ENCODE measurements at regions not wholly inside any gene's neighbourhood (a gene's known extent, or its start where the extent isn't known, plus 50 kb on each side); places are given as distances from the start of the nearest gene placed in this dataset.

GRCh38 chr12:67843257-67843656, 146.0 kb upstream of the IFNG-AS1 start:
- TF ChIP-seq TAF1 (IDR thresholded peaks at IDR 0.05; ENCODE audit: borderline replicate concordance, insufficient read depth, low read length) (no peak), POLR2AphosphoS5 (IDR thresholded peaks at IDR 0.05; ENCODE audit: low read depth, low read length) (no peak)
